ENCODE measurements at regions not wholly inside any gene's neighbourhood (a gene's known extent, or its start where the extent isn't known, plus 50 kb on each side); places are given as distances from the start of the nearest gene placed in this dataset.

- DNase-seq: no peak
These were observed 80.1 kb downstream of the IRF2BPL start for GRCh38 chr14:76948213-76948947.

DNA sequence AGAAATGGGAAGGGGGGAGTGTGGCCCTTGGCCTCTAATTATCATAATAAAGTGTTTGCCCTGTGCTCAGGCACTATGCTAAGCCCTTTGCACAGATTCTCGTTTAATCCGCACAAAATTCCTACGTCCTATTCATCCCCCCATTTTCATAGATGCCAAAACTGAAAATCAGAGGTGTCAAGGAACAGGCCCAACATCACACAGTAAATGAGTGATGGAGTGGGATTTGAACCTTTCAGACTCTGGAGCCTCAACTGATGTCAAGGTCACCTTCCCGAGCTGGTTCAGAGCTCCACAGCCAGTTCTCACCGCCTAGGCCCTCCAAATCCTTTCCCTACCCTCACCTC, 80.7 kb downstream of the IRF2BPL start:
- no peak for DNase-seq

GRCh38 chr14:76947078-76947837, 81.2 kb downstream of the IRF2BPL start:
- DNase-seq: peak; percentile 66

DNA sequence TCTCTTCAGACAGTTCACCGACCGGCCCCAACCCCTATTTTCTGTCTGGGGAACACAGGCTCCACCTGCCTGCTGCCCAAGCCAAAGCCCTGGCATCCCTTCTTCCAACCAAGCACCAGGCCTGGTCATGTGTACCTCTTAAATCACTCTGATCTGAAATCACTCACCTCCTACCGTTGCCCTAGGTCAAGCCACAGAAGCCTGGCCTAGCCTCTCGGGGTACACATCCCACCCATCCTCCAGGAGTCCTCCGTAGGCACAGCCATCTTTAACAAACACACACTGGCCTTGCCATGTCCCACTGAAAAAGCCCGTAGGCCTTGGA, 81.8 kb downstream of the IRF2BPL start:
- DNase-seq: no peak

DNA sequence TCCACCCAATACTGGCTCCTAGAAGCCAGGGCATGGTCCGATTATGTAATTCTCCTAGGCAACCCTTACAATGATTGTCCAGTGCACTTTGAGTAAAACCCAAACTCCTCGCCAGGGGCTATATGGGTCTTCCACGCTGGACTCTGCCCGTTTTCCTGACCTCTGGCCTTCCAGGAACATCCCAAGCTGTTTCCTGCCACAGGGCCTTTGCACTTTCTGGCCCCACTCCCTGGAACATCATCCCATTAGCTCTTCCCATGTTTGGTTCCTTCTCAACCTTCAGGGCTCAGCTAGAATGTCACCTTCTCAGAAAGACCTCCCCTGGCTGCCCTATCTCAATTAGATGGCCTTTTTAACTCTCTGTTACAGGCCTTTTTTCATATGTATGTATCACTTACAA, 85.4 kb downstream of the IRF2BPL start:
- no peak for DNase-seq

DNA sequence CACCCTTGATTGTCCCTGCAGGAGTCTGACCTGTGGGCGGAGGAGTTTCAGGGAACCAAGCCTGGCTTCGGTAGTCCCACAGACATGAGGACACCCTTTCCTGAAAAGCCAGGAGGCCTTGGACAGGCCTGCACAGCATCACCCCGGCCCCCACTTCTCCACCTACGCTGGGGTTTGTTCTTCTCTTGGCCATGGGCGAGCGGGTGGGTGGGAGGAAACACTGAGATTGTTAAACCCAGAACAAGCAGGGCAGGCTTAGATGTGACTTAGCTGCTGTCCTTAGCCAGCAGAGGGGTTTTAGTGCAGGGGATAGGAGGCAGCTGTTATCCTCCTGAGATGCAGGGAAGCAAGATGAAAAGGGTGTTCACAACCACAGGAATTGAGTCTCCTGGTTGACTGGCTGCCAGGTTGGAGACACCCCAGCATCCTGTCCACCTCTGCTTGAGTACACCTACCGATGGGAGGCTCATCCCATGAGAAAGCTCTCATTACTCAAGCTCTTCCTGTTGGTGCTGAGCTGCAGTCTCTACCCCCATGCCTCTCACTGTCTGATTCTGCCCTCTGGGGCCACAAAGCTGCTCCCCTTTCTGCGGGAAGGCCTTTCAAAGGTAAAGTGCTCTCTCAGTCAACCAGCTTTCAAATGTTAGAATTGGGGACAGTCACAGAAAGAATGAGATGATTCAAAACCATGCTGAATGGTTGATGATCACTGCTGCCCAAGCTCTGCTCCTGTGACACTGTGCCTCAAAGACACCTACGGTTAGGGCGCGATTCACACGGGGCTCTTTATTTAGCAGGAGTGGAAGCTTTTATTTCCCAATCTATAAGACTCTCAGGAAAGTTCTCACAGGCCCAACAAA, 86.3 kb downstream of the IRF2BPL start:
- no peak for DNase-seq

GRCh38 chr14:76941544-76941943, 87.0 kb downstream of the IRF2BPL start:
- DNase-seq: no peak

GRCh38 chr14:76940021-76940760, 88.3 kb downstream of the IRF2BPL start:
- no peak for DNase-seq

DNA sequence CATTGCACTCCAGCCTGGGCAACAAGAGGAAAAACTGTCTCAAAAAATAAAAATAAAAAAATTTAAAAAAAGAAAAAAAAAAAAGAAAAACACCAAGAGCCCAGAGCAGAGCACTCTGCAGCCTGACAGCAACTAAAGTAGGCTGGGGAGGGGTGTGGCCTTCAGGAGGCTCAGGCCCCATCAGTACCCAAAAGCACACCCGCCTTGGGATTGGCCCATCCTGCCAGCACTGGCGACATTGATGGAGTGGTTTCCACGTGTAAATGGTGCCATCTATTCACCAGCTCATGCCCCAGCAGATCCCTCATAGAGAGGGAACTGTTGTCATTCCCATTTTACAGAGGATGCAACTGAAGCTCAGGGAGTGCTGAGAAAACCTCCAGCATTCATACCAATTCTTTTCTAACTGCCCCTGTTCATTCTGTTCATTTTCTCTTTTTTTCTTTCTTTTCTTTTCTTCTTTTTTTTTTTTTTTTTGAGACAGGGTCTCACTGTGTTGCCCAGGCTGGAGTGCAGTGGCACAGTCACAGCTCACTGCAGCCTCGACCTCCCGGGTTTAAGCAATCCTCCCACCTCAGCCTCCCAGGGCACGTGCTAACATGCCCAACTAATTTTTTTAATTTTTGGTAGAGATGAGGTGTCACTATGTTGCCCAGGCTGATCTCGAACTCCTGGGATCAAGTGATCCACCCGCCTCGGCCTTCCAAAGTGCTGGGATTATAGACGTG, 89.3 kb downstream of the IRF2BPL start:
- DNase-seq: no peak

DNA sequence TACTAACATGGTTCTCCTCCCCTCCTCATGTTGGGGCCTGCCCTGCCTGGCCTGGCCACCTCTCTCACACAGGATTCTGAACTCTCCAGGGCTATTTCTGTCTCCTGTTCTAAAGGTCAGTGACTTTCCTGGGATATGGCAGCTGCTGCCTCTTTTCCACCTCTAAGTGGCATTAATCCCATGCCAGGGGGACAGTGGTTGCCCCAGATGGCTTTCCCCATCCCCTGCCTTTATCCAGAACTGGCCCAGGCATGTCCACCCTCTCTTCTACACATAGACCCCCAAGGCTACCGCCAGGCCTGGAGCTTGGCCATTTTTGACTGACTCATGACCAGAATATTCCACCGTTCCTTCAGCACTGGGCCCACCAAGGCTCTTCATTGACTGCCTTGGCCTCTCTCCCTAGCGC, 90.4 kb downstream of the IRF2BPL start:
- DNase-seq: no peak

GRCh38 chr14:76937181-76938091, 91.1 kb downstream of the IRF2BPL start:
- no peak for DNase-seq

DNA sequence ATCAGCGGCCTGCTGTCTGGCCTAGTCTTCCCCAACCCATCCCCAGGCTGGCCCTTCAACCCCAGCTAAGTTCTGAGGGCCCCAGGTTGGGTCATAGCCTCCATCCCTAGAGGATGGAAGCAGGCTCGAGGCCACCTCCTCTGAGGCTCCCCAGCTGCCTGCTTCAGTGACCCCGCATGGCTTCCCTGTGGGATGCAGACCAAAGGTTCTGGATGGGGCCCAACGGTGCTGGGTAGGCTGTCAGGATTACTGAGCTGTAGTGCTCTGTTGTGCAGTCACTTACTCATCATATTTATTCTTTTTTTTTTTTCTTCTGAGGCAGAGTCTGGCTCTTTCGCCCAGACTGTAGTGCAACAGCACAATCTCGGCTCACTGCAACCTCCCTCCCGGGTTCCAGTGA, 92.0 kb downstream of the IRF2BPL start:
- no peak for DNase-seq

DNA sequence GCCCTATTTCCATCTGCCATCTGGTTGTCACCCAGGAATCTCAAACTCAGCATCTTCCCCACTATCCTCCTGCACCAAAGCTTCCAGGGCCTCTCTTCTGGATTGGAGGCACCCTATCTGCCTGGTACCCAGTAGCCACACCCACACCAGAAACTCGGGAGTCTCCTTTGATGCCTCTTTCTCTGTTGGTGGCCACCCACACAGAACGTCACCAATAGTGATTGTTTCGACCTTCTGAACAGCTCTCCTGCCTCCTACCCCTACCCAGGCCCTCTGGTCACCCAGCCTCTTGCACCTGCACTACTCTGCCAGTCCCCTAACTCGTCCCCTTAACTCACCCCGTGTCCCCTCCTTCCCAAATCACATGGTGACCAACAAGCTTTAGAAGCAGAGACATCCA, 95.0 kb downstream of the IRF2BPL start:
- DNase-seq: no peak

GRCh38 chr14:76931631-76932402, 96.7 kb downstream of the IRF2BPL start:
- no peak for DNase-seq

GRCh38 chr14:76930549-76930948, 98.0 kb downstream of the IRF2BPL start:
- DNase-seq: no peak

GRCh38 chr14:76929927-76930326, 98.6 kb downstream of the IRF2BPL start:
- no peak for DNase-seq

DNA sequence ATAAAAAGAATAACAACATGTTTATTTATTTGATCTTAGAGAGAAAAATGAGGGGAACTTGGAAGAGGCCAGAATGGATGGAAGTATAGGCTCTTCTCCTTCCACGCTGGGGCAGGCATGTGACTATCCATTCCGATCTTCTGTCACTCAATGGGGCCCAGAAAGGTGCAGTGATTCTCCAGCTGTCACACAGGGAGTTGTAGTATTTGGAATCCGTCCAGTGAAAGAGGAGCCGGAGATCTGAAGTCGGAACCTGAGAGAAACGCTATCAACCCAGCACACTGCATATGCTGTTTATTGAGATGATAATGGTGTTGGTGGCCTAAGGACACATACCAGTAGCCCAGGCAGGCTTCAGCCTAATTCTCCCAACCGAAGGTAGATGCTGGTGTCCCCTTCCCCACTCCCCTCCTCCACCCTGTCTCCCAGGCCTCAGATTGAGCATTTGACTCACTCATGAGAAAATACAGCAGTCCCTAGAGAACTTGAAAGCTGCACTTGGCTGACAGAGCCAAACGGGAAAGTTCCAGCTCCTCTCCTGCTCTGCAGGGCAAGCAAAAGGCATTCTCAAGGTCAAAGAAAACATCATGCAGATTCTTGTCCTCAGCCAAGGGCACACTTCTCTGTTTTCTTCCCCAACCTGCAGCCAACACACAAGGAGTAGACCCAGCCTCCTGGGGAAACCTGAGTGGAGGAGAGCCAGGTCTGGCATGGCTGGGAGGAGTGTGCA, 100.4 kb downstream of the IRF2BPL start:
- no peak for DNase-seq

- DNase-seq: no peak
These were observed 100.5 kb downstream of the LRRC74A start for GRCh38 chr14:76926521-76927251.

GRCh38 chr14:76925097-76925441, 98.9 kb downstream of the LRRC74A start:
- no peak for DNase-seq
